Keratinocyte (primary cell): ENCODE measurements at regions not wholly inside any gene's neighbourhood (a gene's known extent, or its start where the extent isn't known, plus 50 kb on each side); places are given as distances from the start of the nearest gene placed in this dataset.

Experiments used
- DNase-seq: peaks from one replicate; pipeline ENCODE4 v3.0.0-alpha.2; 2011; ENCODE audit warnings: low read depth, missing footprints, low spot score
- FAIRE-seq: peaks from 2 replicates; lab custom pipeline; 2011; peaks lifted over from hg19 to GRCh38; lab: Jason Lieb, UNC
- H2AFZ ChIP-seq: 2 replicates; pipeline ENCODE4 v1.6.0; 2012; ENCODE audit warnings: low read length, control low read depth, inconsistent platforms; ENCODE audit not compliant: control insufficient read depth
- H3K27ac ChIP-seq: 2 replicates; pipeline ENCODE4 v1.5.1; 2011; ENCODE audit warnings: low read length; ENCODE audit not compliant: control insufficient read depth, insufficient read depth
- H3K27me3 ChIP-seq: 3 replicates; pipeline ENCODE4 v1.6.0; 2011; ENCODE audit warnings: low read length; ENCODE audit not compliant: control insufficient read depth, insufficient read depth; ENCODE audit errors: extremely low read depth
- H3K36me3 ChIP-seq, 2 experiments: 2 replicates in 1 of 2; 3 replicates in 1 of 2; pipeline ENCODE4 v1.5.1; 2011; ENCODE audit warnings: low read length in 2 of 2, mild to moderate bottlenecking in 1 of 2; ENCODE audit not compliant: control insufficient read depth in 2 of 2, insufficient read depth in 2 of 2; ENCODE audit errors: extremely low read depth in 1 of 2
- H3K4me1 ChIP-seq: 3 replicates; pipeline ENCODE4 v1.5.1; 2011; ENCODE audit warnings: low read length; ENCODE audit not compliant: control insufficient read depth, insufficient read depth; ENCODE audit errors: extremely low read depth
- H3K4me2 ChIP-seq: 3 replicates; pipeline ENCODE4 v1.6.0; 2011; ENCODE audit warnings: low read depth, low read length; ENCODE audit not compliant: control insufficient read depth, insufficient read depth; ENCODE audit errors: extremely low read depth
- H3K4me3 ChIP-seq, 3 experiments: fragments of 200-600 bp in 1 of 3; sonication (generic) in 1 of 3; 2 replicates in 2 of 3; 3 replicates in 1 of 3; pipeline ENCODE4 v1.5.1; 2011 to 2016; ENCODE audit warnings: low read length in 3 of 3, mild to moderate bottlenecking in 3 of 3, control low read depth in 2 of 3, inconsistent platforms in 1 of 3, low read depth in 1 of 3, mixed read lengths in 1 of 3, mixed run types in 1 of 3, moderate library complexity in 1 of 3; ENCODE audit not compliant: control insufficient read depth in 2 of 3, insufficient read depth in 2 of 3; ENCODE audit errors: extremely low read depth in 1 of 3
- H3K79me2 ChIP-seq: 2 replicates; pipeline ENCODE4 v1.6.0; 2012; ENCODE audit warnings: low read length; ENCODE audit not compliant: control insufficient read depth, insufficient read depth
- H3K9ac ChIP-seq: 3 replicates; pipeline ENCODE4 v1.6.0; 2011; ENCODE audit warnings: low read length; ENCODE audit not compliant: control insufficient read depth, insufficient read depth; ENCODE audit errors: extremely low read depth
- H3K9me1 ChIP-seq: 3 replicates; pipeline ENCODE4 v1.6.0; 2011; ENCODE audit warnings: low read length; ENCODE audit not compliant: control insufficient read depth, insufficient read depth; ENCODE audit errors: extremely low read depth
- H3K9me3 ChIP-seq: 2 replicates; pipeline ENCODE4 v1.5.1; 2012; ENCODE audit warnings: low read depth, low read length; ENCODE audit not compliant: control insufficient read depth
- H4K20me1 ChIP-seq: 3 replicates; pipeline ENCODE4 v1.6.0; 2011; ENCODE audit warnings: low read length; ENCODE audit not compliant: control insufficient read depth, insufficient read depth; ENCODE audit errors: extremely low read depth
- CTCF ChIP-seq, 3 experiments: IDR thresholded peaks in 1 of 3; conservative IDR thresholded peaks in 1 of 3; optimal IDR thresholded peaks in 1 of 3; 2 replicates in 2 of 3; 3 replicates in 1 of 3; pipeline versions ENCODE3 to v1.5.1; 2011; ENCODE audit warnings: low read length in 3 of 3, mild to moderate bottlenecking in 3 of 3, moderate library complexity in 2 of 3, control low read depth in 1 of 3, inconsistent platforms in 1 of 3; ENCODE audit not compliant: insufficient read depth in 2 of 3; ENCODE audit errors: extremely low read depth in 1 of 3
- EZH2 ChIP-seq: IDR thresholded peaks from one replicate; pipeline ENCODE4 v1.6.1; 2012; ENCODE audit warnings: inconsistent platforms, mild to moderate bottlenecking, low read length, moderate library complexity
- dilution Hi-C: fragments of 300-500 bp; cut with MboI; formaldehyde crosslinking; loops from one replicate; pipeline ENCODE4 v1.7.0; 2020; ENCODE audit warnings: low sequenced_read_pairs; ENCODE audit not compliant: extremely low pct_ligation_motif_present

- no peak for FAIRE-seq
- H3K27me3 ChIP-seq, result no peaks in the 10 kb centered on the region
- no peak for DNase-seq
- H3K27ac ChIP-seq, result no peak overlapping the region
- H3K36me3 ChIP-seq, result no peaks in the 10 kb centered on the region
- H3K79me2 ChIP-seq, result no peaks in the 10 kb centered on the region
- no peaks in the 10 kb centered on the region for H4K20me1 ChIP-seq
- H3K9me3 ChIP-seq, result no peaks in the 10 kb centered on the region
- H3K9me1 ChIP-seq, result no peaks in the 10 kb centered on the region
- TF ChIP-seq EZH2 (no peak), CTCF (optimal IDR thresholded peaks at IDR 0.05 in 1 of 3, IDR thresholded peaks at IDR 0.05 in 1 of 3, conservative IDR thresholded peaks at IDR 0.05 in 1 of 3; ENCODE audit: extremely low read depth in 1 of 3, insufficient read depth in 2 of 3, low read length in 3 of 3) (no peak)
- H3K4me3 ChIP-seq, result no peak overlapping the region
- no peak overlapping the region for H2AFZ ChIP-seq
- H3K9ac ChIP-seq, result no peak overlapping the region
- no peaks in the 10 kb centered on the region for H3K4me1 ChIP-seq
- dilution Hi-C loops, result no loop called here
- H3K4me2 ChIP-seq, result no peak overlapping the region
Measured at GRCh38 chr4:136829280-136829679, 703.0 kb downstream of the PCDH18 start.

GRCh38 chr4:136823020-136823419, 709.3 kb downstream of the PCDH18 start:
- Histone ChIP-seq H3K79me2 (no peaks in the 10 kb centered on the region), H2AFZ (no peak overlapping the region), H3K36me3 (no peaks in the 10 kb centered on the region), H3K4me1 (no peaks in the 10 kb centered on the region), H3K9me1 (no peaks in the 10 kb centered on the region), H3K27ac (no peak overlapping the region), H3K9ac (no peak overlapping the region), H3K4me3 (no peak overlapping the region), H3K9me3 (peaks cover 3% of the 10 kb centered on the region), H3K4me2 (no peak overlapping the region), H4K20me1 (no peaks in the 10 kb centered on the region), H3K27me3 (no peaks in the 10 kb centered on the region)
- TF ChIP-seq CTCF (optimal IDR thresholded peaks at IDR 0.05 in 1 of 3, IDR thresholded peaks at IDR 0.05 in 1 of 3, conservative IDR thresholded peaks at IDR 0.05 in 1 of 3; ENCODE audit: extremely low read depth in 1 of 3, insufficient read depth in 2 of 3, low read length in 3 of 3) (no peak), EZH2 (no peak)
- dilution Hi-C loops, result no loop called here
- no peak for FAIRE-seq
- no peak for DNase-seq
